K562 (cell line): ENCODE measurements at regions not wholly inside any gene's neighbourhood (a gene's known extent, or its start where the extent isn't known, plus 50 kb on each side); places are given as distances from the start of the nearest gene placed in this dataset.

Source experiments
- ATAC-seq: fragments of 200-7000 bp; cut with Tn5 transposase; 3 replicates; pipeline ENCODE4 v1.9.1; 2020; ENCODE audit warnings: moderate library complexity
- BruUV-seq: library from RNA; stranded (reverse); fragments of 400-500 nt; replicated peaks from 2 replicates; lab custom pipeline; 2021; lab: Mats Ljungman, UMichigan
- CTCF ChIA-PET: fragments of 300-600 bp; formaldehyde crosslinking; extraction: SDS; loops from one replicate; lab custom pipeline; 2021; ENCODE audit warnings: low intra/inter-chr PET ratio; lab: Yijun Ruan, JAX
- POLR2A ChIA-PET: fragments of 300-600, 350-650 bp; sonication (Branson Sonifier 250); formaldehyde crosslinking; extraction: SDS; loops from one replicate; lab custom pipeline; 2021; ENCODE audit warnings: antibody characterized with exemption, inconsistent platforms; lab: Yijun Ruan, JAX
- DNase-seq, 4 experiments: peaks; one replicate each; pipeline versions ENCODE4 v3.0.0 to v3.0.0-alpha.2; 2011 to 2018; ENCODE audit warnings: low spot score in 3 of 4, mixed read lengths in 3 of 4; ENCODE audit errors: extremely low read depth in 1 of 4
- FAIRE-seq: peaks from 2 replicates; lab custom pipeline; 2011; peaks lifted over from hg19 to GRCh38; lab: Jason Lieb, UNC
- H2AFZ ChIP-seq: 2 replicates; pipeline ENCODE4 v1.6.0; 2011; ENCODE audit warnings: low read depth, low read length, control low read depth, inconsistent platforms
- H3K27ac ChIP-seq: fragments of 200-600 bp; 3 replicates; pipeline ENCODE4 v1.8.0; 2011; ENCODE audit warnings: low read depth, mild to moderate bottlenecking, control low read depth, inconsistent platforms, low read length, moderate library complexity, mixed read lengths; ENCODE audit errors: extremely low read depth
- H3K27me3 ChIP-seq, 2 experiments: fragments of 300-600 bp in 1 of 2; 2 replicates in 1 of 2; 3 replicates in 1 of 2; pipeline versions ENCODE4 v1.6.0 to v1.8.0; 2011; ENCODE audit warnings: inconsistent platforms in 2 of 2, low read length in 2 of 2, mild to moderate bottlenecking in 1 of 2, mixed read lengths in 1 of 2, moderate library complexity in 1 of 2; ENCODE audit not compliant: control insufficient read depth in 2 of 2, insufficient read depth in 2 of 2
- H3K36me3 ChIP-seq: fragments of 300-600 bp; 3 replicates; pipeline ENCODE4 v1.8.0; 2011; ENCODE audit warnings: mild to moderate bottlenecking, low read length, inconsistent platforms; ENCODE audit not compliant: control insufficient read depth, insufficient read depth
- H3K4me1 ChIP-seq, 2 experiments: fragments of 200-600 bp in 1 of 2; replicated peaks in 1 of 2; 2 replicates in 1 of 2; 3 replicates in 1 of 2; pipeline versions ENCODE4 v1.5.1 to v1.8.0; 2011; ENCODE audit warnings: inconsistent platforms in 2 of 2, low read length in 2 of 2, mild to moderate bottlenecking in 1 of 2, mixed read lengths in 1 of 2, moderate library complexity in 1 of 2; ENCODE audit not compliant: control insufficient read depth in 2 of 2, insufficient read depth in 2 of 2
- H3K4me2 ChIP-seq: 2 replicates; pipeline ENCODE4 v1.6.1; 2011; ENCODE audit warnings: low read length, control low read depth, inconsistent platforms, mixed read lengths; ENCODE audit not compliant: insufficient read depth
- H3K4me3 ChIP-seq: fragments of 200-600 bp; sonication (generic), shearing (Covaris generic); 2 replicates; pipeline ENCODE4 v1.5.1; 2016; ENCODE audit warnings: control low read depth, inconsistent platforms
- H3K79me2 ChIP-seq: fragments of 200-600 bp; 3 replicates; pipeline ENCODE4 v1.8.0; 2011; ENCODE audit warnings: low read length, inconsistent platforms; ENCODE audit not compliant: control insufficient read depth, insufficient read depth
- H3K9ac ChIP-seq, 2 experiments: 2 replicates each; pipeline versions ENCODE4 v1.6.0 to v1.6.1; 2011; ENCODE audit warnings: low read depth in 2 of 2, low read length in 2 of 2, control low read depth in 1 of 2, inconsistent platforms in 1 of 2, mild to moderate bottlenecking in 1 of 2, mixed read lengths in 1 of 2; ENCODE audit not compliant: insufficient read depth in 1 of 2
- H3K9me1 ChIP-seq: one replicate; pipeline ENCODE4 v1.6.0; 2011; ENCODE audit warnings: inconsistent platforms, mild to moderate bottlenecking, low read length, moderate library complexity; ENCODE audit not compliant: control insufficient read depth, insufficient read depth
- H3K9me3 ChIP-seq: replicated peaks from 2 replicates; pipeline ENCODE4 v1.5.1; 2011; ENCODE audit warnings: low read depth, low read length, inconsistent platforms; ENCODE audit not compliant: control insufficient read depth, insufficient read depth
- H4K20me1 ChIP-seq: replicated peaks from 2 replicates; pipeline ENCODE4 v1.6.1; 2011; ENCODE audit warnings: low read length, inconsistent platforms, mixed read lengths; ENCODE audit not compliant: control insufficient read depth, insufficient read depth
- ATF3 ChIP-seq, 2 experiments: fragments of 450-650 bp in 1 of 2; sonication (generic) in 1 of 2; formaldehyde crosslinking in 1 of 2; IDR thresholded peaks in 1 of 2; conservative IDR thresholded peaks in 1 of 2; 2 replicates each; pipeline versions ENCODE4 v1.6.1 to v1.8.1; 2016 to 2023; ENCODE audit warnings: mild to moderate bottlenecking in 2 of 2, moderate library complexity in 2 of 2, inconsistent platforms in 1 of 2, missing genetic modification reagents in 1 of 2
- CEBPG ChIP-seq, 3 experiments: fragments of 200-800 bp in 1 of 3; sonication (Bioruptor generic) in 1 of 3; sonication (generic) in 1 of 3; formaldehyde crosslinking in 1 of 3; IDR thresholded peaks in 2 of 3; conservative IDR thresholded peaks in 1 of 3; 2 replicates each; pipeline versions ENCODE4 v1.6.1 to v1.8.0; 2016 to 2022; ENCODE audit warnings: missing compliant biosample characterization in 2 of 3, missing genetic modification characterization in 2 of 3, mild to moderate bottlenecking in 1 of 3, missing genetic modification reagents in 1 of 3
- SMAD2 ChIP-seq: fragments of 150-350 bp; IDR thresholded peaks from 2 replicates; pipeline ENCODE4 v1.6.1; 2014; ENCODE audit warnings: low read depth, mild to moderate bottlenecking, low read length
- ZNF778 ChIP-seq: fragments of 450-650 bp; formaldehyde crosslinking; IDR thresholded peaks from 2 replicates; pipeline ENCODE4 v1.4.0; 2020; ENCODE audit warnings: mild to moderate bottlenecking, moderate library complexity
- WGBS: fragments of 100-300 bp; shearing (Covaris generic); methylation state at CpG from one replicate; pipeline ENCODE4 v1.1.6; 2016; ENCODE audit warnings: low coverage, mixed read lengths; ENCODE audit not compliant: insufficient coverage; ENCODE audit errors: missing lambda C conversion rate; 5-methylcytosine and 5-hydroxymethylcytosine counted together
- in situ Hi-C: fragments of 300-500 bp; cut with MboI; formaldehyde crosslinking; loops from 4 replicates; pipeline ENCODE4 v1.15.0; 2018; ENCODE audit warnings: inconsistent platforms, mixed read lengths
- intact Hi-C: fragments of 100-400 bp; cut with micrococcal nuclease; formaldehyde crosslinking; loops from 2 replicates; pipeline ENCODE4 v1.14.2; 2022

- Histone ChIP-seq H4K20me1 (no peaks in the 10 kb centered on the region), H3K9ac (no peak overlapping the region), H3K79me2 (no peaks in the 10 kb centered on the region), H3K4me3 (no peak overlapping the region), H3K9me3 (no peaks in the 10 kb centered on the region), H3K4me2 (no peak overlapping the region), H2AFZ (no peak overlapping the region), H3K9me1 (no peaks in the 10 kb centered on the region), H3K4me1 (no peaks in the 10 kb centered on the region), H3K27me3 (no peaks in the 10 kb centered on the region; a peak in 1 of 5 replicates), H3K27ac (no peak overlapping the region), H3K36me3 (no peaks in the 10 kb centered on the region)
- in situ Hi-C loops (no loop called here), intact Hi-C loops (no loop called here)
- no peak for DNase-seq
- FAIRE-seq: no peak
- ChIA-PET POLR2A (no interaction called here), CTCF (no interaction called here)
- no TSS peak for BruUV-seq
- 0% methylated on average over 2 of the region's 2 CpGs for WGBS
- TF ChIP-seq ZNF778 (no peak), CEBPG (CRISPR knock-in tag; IDR thresholded peaks at IDR 0.05) (no peak), CEBPG (tag; conservative IDR thresholded peaks at IDR 0.05 in 1 of 2, IDR thresholded peaks at IDR 0.05 in 1 of 2) (peak; percentile 12 to 61; a peak in 2 of 4 replicates), SMAD2 (no peak), ATF3 (IDR thresholded peaks at IDR 0.05) (peak; percentile 41; the same call in 1 of the 2 replicates), ATF3 (CRISPR knock-in tag; conservative IDR thresholded peaks at IDR 0.05) (no peak)
- TF ChIP-seq, all 486 proteins: peak for 2
- ATAC-seq: no peak
Observed at GRCh38 chr1:167145965-167146364, 52.1 kb downstream of the STYXL2 start.
